HG02623 (cell line): ENCODE measurements at regions not wholly inside any gene's neighbourhood (a gene's known extent, or its start where the extent isn't known, plus 50 kb on each side); places are given as distances from the start of the nearest gene placed in this dataset.
"Not testable (repeated sequence)": the region's sequence is repeated elsewhere in the genome, so short reads cannot be mapped to it uniquely, and the experiment has no call there.

ENCODE experiments used
- ATAC-seq: cut with Tn5 transposase; IDR thresholded peaks from one replicate; pipeline ENCODE4 v1.9.1; 2021; ENCODE audit warnings: moderate library complexity; ENCODE audit not compliant: unreplicated experiment

DNA sequence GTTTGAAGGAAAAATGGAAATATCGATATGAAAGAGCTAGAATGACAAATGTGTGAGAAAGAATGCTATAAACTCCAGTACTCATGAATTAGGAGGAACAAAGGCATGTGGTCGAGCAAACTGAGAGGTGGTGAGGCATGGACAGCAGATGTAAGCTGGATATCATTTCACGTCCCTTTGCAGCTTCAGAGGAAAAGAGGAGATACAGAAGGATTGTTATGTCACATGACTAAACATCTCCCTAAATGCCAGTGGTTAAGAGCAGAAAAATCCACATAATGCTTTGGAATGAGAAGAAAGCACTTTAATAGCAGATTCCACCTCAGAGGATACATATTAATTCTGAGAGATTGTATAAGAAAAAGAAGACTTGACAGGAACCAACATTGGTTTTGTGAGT lies 248.7 kb downstream of the ZIC4 start:
- ATAC-seq: no peak

DNA sequence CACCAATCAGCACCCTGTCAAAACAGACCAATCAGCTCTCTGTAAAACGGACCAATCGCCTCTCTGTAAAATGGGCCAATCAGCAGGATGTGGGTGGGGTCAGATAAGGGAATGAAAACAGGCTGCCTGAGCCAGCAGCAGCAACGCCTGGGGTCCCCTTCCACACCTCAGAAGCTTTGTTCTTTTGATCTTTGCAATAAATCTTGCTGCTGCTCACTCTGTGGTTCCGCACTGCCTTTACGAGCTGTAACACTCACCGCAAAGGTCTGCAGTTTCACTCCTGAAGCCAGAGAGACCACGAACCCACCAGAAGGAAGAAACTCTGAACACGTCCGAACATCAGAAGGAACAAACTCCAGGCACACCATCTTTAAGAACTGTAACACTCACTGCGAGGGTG lies 251.4 kb downstream of the ZIC4 start:
- not testable (repeated sequence) for ATAC-seq

DNA sequence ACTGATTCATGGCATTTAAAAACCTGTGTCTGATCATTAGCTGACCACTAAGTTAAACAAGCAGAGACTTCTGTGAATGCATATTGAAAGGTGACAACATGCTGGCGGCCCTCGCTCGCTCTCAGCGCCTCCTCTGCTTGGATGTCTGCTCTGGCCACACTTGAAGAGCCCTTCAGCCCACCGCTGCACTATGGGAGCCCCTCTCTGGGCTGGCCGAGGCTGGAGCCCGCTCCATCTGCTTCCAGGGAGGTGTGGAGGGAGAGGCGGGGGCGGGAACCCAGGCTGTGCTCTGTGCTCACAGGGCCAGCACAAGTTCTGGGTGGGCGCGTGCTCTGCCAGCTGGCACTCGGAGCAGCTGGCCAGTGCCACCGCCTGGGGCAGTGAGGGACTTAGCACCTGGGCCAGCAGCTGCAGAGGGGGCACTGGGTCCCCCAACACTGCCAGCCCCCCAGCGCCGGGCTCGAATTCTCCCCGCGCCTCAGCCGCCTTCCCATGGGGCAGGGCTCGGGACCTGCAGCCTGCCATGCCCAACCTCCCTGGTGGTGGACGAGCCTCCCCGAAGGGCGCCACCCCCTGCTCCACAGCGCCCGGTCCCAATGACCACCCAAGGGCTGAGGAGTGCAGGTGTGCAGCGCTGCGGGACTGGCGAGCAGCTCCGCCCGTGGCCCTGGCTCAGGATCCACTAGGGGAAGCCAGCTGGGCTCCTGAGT lies 252.4 kb downstream of the ZIC4 start:
- ATAC-seq: no peak

DNA sequence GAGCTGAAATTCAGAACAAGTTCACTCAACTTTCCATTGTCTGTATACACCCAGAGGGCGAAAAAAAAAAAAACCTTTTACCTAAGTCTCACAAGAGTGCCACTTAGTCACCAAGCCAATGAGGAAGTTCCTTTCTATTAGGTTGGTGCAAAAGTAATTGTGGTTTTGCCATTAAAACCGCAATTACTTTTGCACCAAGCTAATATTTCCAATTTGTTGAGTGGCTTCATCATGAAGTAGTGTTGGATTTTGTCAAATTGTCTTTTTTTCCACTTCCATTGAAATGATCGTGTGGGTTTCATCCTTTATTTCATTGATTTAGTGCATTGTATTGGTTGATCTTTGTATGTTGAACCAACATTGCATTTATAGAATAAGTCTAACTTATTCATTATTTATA lies 253.9 kb downstream of the ZIC4 start:
- ATAC-seq: no peak

DNA sequence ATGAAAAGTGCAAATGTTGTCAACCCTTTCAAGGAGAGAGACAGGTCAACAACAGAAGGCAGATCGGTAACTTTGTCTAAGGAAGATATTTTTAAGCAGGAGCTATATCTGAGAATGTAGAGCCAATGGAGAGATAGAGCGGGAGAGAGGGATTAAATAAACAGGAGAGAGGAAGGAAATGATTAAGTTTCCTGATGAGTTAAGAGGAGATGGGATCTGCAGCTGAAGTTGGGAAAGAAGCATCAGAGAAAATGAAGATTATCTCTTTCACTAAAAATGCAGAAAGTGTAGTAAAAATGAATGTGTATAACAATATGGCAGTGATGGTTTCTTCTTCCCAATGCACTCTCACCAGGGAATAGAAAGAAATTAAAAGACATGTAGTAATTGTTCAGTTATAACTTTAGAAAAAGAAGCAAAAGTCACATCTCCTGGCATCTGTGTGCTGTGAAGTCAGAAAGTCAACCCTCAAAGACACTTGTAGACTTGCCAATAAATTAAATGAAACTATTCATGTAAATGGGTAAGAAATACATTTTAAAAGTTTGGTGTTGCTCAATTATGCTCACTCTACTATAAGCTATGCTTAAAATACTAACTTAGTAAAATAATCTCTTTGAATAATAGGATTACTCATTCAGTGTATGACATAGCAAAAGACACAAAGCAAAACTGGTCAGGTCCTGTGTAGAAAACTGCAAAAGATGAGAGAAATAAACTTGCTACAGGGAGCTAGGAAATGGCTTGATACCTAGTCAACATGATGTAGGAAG lies 264.6 kb downstream of the ZIC4 start:
- ATAC-seq: no peak

DNA sequence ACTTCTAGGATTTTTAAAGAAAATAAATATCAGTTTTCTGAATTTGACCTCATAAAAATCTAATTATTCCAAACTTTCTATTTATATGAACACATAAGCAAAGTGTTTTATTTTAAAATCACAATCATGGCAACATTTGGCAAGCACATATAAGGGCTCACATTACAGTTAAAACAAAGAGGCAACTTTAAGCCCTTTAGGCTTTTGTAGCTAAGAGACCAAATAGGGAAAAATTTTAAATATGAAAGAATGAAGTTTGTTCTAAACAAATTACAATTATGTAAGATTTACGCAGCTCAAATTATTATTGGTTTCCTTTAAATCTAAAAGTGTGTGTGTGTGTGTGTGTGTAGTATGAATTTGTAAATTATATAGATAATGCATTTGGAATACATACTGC lies 267.0 kb downstream of the ZIC4 start:
- no peak for ATAC-seq

DNA sequence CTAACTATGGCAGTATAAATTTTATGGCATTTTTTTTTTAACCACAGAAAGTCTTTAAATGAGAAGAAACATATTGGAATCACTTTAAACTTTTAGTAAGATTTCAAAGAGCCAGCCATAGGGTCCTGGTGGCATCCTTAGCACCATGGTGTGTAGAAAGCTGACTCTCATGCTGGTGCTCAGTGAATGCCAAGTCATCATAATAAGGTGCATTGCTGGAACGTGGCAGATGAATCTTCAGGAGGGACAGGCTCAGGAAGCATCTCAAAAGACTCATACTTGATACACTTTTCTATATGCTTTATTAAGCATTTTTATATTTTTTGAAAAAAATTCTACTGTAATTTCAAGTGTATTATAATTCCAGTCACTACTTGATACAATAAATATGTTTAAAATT lies 274.2 kb downstream of the ZIC4 start:
- no peak for ATAC-seq

DNA sequence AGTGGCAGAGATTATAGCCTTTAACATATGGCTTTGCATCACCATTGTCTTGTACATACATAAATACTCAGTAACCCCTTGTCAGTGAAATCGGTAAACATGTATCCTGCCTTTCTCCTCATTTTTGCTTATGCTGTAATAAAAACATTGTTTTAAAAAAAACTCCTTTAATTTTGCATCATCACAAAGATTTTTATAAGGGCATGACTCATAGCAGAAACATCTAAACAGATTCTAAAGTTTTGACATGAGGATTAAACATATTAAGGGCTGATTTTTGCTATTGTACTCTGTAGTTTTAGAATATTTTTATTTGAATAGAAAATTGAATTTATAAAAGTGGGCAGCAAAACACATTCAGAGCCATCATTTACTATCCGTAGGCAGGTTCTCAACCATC lies 275.9 kb downstream of the ZIC4 start:
- ATAC-seq: no peak

DNA sequence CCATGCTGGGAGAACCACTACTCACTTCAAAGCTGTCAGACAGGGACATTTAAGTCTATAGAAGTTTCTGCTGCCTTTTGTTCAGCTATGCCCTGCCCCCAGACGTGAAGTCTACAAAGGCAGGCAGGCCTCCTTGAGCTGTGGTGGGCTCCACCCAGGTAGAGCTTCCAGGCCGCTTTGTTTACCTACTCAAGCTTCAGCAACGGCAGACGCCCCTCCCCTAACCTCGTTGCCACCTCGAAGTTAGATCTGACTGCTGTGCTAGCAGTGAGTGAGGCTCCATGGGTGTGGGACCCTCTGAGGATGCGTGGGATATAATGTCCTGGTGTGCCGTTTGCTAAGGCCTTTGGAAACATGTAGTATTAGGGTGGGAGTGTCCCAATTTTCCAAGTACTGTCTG lies 276.7 kb downstream of the ZIC4 start:
- no peak for ATAC-seq

DNA sequence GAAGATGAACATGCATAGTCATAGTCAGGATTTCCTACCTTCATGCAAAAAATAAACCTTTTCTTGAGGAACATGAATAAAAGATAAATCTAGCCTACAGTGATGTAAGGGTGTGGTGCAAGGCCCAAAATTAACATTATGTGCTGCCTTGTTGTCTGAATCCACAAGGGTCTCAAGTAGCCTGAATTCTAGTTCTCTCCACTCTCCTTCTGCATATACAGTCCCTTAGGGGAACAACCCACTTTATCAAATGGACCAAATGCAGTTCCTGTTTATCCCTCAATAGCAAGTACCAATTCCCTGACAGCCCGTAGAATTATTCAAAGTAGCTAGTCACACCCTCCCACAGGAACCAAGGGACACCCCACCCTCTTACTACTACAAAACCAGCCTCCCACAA lies 284.0 kb downstream of the ZIC4 start:
- ATAC-seq: no peak

DNA sequence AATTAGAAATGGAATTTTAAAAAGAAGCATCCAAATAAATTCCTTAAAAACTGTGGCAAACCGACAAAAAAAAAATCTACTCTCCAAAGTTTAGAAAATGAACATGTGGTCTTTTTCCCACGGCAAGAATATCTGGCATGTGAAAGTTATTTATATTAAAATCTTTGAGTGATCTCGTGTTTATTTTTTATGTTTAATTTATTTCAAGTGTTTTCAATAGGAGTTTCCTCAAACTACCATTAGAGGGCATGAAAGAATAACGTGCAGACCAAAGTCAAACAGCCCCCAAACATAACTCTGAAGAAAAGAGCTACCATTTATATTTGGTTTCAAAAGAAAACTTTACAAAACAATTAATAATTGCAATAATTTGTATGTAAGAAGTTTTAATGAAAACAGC lies 286.4 kb downstream of the ZIC4 start:
- ATAC-seq: no peak

DNA sequence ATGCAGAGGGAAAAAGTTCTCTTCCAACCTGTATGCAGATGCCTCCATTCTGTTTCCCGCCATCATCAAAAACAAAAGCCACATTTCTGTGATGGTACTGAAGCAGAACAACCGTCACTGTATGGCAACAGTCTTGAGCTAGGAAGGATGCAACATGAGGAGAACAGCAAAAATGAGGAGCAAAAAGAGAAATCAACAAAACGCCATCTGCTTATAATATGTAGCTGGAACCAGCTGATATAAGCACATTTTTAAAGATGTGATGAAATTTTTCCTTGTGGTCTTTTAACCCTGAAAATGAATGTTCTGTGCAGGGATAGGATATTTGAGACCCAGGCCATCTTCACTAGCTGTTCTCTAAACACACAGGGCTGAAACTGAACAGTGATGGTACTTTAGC lies 287.0 kb downstream of the ZIC4 start:
- ATAC-seq: no peak

DNA sequence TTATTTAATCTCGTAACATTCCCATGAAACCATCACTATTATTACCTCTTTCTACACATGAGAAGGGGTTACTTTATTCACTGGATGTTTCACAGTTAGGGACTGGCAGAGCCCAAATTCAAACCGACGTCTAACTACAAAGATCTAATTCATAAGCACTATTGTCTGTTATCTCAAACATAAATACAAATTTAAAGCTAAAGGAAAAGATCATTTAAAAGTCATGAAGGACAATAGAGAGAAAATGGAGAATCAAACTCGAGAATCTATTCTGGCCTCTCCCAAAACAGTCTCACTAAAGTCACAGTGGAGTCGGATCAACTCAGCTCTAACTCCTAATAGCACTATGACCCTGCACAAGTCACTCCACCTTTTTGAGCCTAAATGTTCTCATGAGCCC lies 287.7 kb downstream of the ZIC4 start:
- no peak for ATAC-seq

DNA sequence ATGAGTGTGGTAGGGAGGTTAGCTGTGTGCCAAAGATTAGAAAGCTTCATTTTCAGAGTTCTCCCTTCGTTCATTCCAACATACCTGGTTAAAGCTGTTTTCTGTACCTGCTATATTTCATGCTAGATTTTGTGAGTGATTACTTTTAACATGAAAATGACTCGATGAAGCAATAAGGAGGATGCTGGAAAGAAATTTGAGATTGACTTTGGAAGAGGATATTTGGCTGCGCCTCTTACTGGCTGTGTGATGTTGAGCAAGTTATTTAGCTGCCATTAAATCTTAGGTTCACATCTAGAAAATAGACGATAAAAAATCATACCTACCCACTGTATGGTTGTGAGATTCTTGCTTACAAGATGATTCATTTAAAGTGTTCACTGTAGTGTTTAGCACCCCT lies 288.7 kb downstream of the ZIC4 start:
- no peak for ATAC-seq

DNA sequence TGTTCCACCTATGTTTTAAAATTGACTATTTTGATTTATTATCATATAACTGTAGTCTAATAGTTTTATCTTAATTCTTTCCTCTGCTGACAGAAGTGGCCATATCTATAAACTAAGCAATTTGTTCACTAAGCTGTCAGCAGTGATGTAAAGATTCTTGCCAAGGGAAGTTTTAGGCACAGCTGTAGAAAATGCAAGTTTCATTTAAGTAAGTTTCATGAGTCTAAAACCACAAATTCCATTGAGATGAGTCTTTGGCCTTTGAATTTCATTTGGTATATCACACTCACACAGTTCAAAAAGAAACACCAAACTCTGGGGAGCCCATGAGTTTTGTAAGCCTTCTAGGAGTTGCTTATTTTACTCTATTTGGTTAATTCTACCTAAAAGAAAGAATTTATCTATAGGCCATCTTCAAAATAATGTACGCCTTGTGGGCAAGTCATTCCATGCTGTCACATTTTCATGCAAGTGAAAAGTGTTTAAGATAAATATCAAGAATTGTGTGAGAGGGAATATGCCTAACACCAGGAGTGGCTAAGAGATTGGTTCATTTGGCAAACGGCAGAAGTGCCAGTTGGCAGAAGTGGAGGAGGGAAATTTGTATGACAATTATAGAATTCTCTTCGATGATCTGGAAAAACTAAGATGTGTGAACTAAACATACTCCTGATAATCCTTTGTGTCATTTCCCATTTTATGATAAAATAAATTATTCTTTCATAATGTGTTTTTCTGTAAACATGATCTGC lies 292.9 kb downstream of the ZIC4 start:
- no peak for ATAC-seq

DNA sequence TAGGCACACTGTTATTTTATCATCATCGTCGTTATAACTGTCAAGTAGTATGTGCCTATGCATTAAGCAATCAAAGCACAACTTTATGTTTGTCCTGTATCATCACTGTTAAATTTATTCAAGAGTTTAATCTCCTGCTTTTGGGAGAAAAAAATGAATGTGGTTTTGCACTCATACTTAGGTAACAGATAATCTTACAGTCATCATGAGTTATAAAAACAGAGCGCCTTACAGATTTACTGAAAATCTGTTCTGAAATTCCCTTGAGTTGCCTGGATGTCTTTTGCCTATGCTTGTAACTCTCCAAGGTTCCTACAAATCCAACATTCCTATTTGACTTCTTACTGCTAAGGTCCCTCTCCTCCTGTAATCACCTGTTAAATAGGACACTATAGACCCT lies 307.3 kb downstream of the ZIC4 start:
- no peak for ATAC-seq

DNA sequence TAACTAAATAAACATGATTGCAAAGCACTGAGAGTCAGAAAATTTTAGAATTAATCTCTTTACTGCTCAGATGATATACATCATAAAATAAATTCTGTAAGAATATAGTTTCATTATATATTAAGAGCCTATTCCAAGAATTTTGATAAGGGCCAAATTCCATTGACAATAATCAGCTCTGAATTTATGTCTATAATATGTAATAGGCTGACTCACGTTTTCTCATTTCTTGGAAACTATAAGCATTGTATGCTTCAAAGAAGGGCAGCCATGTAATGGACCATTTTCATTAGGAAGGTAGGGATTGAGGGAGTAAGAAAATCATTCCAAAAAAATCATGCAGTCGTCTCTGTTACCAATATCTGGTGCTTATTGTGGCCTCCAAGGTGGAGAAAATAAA lies 315.9 kb downstream of the ZIC4 start:
- no peak for ATAC-seq

DNA sequence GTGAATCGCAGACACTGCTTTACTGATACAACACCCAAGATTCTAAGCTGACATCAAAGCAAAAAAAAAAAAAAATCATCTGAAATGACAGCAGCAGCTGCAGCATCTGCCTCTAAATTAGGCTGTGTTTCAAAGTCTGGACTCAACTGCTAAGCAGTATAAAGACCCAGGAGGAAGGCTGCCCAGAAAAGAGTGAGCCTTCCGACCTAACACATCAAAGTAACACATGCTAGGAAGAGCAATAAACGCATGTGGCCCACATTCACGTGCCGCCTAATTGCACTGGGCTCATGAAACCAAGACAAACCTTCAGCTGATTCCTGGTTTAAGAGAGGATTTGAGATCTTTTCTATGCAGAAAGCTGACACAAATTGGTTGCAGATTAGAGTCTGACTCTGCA lies 317.1 kb downstream of the ZIC4 start:
- ATAC-seq: no peak

DNA sequence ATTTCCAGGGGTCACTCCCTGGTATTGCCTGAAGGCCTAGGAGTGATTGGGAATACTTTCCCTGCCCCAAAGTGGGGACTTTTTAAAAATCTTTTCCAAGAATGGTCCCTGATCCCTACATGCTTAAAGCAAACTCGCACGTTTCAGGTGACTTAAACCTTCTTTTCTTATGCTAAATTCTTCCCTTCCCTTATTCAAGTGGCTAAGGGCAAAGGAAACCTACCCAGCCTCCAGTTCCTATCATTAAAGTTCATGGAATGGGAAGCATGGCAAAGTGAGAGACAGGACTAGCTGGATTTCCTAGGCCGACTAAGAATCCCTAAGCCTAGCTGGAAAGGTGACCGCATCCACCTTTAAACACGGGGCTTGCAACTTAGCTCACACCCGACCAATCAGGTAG lies 346.8 kb downstream of the ZIC4 start:
- not testable (repeated sequence) for ATAC-seq

DNA sequence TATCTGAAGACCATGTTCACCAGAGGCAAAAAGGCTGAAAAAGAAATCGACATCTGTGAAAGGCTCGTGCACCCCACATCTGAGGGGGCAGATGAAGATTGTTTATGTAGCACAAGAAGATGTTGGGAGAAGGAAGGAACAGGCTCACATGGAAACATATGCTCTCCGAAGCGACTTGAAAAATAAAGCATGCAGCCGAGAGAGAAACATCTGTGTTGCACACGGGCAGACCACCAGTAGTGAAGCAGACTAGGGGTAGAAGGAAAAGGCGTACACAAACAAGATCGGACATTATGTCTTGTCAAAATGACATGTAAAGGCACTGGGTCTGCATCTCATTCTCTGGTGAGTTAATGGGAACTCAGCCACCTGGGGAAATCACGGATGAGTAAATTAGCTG lies 356.5 kb downstream of the ZIC4 start:
- ATAC-seq: no peak

DNA sequence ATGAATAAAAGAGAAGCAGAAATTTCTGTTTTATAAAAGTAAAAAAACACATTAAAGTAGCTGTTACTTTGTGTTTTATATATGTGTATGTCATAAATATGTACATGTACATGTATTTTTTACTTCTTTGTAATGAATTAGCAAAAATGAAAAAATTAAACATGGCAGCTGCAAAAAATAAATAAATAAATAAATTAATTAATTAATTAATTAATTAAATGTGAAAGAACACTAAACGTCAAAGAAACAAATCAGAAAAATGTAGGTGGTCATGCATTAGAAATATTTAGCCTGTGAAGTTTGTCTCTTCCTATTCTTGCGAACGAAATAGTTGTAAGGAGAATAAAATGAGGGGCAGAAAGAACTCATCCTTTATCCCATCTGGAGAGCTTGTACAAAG lies 357.0 kb downstream of the ZIC4 start:
- ATAC-seq: no peak

DNA sequence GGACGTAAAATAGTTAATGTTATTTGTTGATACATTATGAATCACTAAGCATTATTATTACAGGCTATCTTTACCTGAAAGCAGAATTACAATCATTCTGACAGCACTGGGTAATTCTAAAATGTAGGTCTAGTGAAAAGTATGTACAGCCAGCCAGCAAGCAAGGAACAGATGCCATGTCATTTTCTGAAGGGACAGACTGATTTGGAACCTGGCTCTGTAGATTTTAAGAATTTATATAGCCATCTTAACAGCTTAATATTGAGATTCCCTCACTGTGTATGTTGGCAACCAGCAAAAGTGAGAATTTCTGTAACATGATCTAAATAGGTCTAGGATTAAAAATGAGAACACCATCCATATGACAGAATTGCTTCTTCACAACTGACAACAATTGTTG lies 359.4 kb downstream of the ZIC4 start:
- ATAC-seq: no peak
